Fibroblast of skin of abdomen (primary cell): ENCODE measurements at regions not wholly inside any gene's neighbourhood (a gene's known extent, or its start where the extent isn't known, plus 50 kb on each side); places are given as distances from the start of the nearest gene placed in this dataset.
"Not testable (repeated sequence)": the region's sequence is repeated elsewhere in the genome, so short reads cannot be mapped to it uniquely, and the experiment has no call there.

Experiments used
- DNase-seq: peaks from one replicate; pipeline ENCODE4 v3.0.0-alpha.2; 2013

DNA sequence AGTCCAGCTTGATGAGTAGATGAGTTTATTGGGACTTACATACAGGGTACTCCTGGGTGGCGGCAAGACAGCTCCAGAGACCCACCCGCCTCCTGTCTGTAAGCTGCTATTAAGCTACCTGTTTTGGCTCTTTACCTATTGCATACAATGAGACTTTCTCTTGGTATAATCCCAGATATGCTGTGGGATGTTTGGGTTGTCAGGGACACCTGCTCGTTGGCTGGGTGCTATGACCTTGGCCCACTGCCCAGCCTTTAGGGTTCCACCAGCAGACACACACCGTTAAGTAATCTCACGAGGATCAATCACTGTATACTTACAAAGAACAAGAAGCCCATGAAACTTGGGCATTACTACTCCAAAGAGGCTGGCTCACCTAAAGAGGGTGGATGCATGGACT lies 116.4 kb downstream of the NPIPB5 start:
- no peak for DNase-seq

DNA sequence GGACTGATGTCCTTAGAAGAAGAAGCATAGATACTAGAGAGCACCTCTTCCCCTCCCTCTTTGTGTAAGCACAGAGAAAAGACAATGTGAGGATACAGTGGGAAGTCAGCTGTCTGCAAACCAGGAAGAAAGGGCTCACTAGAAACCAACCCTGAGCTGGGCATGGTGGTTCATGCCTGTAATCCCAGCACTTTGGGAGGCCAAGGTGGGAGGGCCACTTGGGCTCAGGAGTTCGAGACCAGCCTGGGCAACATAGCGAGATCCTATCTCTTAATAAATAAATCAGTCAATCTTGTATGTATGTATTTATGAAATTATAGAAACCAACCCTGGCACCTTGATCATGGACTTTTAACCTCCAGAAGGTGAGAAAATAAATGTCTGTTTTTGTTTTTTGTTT lies 118.3 kb downstream of the NPIPB5 start:
- DNase-seq: no peak

DNA sequence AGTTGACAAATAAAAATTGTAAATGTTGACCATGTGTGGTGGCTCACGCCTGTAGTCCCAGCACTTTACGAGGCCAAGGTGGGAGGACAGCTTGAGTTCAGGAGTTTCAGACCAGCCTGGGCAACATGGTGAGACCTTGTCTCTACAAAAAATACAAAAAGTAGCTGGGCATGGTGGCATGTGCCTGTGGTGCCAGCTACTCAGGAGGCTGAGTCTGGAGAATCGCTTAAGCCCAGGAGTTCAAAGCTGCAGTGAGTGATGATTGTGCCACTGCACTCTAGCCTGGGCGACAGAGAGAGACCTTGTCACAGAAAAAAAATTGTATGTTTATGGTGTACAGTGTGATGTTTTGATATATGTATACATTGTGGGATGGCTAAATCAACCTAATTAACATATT lies 119.6 kb downstream of the NPIPB5 start:
- no peak for DNase-seq

DNA sequence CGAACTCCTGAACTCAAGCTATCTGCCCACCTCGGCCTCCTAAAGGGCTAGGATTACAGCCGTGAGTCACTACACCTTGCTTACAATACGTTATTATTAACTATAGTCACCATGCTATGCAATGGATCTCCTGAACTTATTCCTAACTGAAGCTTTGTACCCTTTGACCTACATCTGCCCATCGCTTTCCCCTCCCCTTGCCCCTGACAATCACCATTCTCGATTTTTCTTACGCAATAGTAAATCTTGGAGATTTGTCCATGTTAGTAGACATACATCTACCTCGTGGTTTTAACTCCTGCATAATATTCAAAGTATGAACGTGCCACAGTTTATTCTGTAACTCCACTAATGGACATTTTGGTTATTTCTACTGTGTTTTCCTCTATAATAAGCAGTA lies 120.6 kb downstream of the NPIPB5 start:
- no peak for DNase-seq

DNA sequence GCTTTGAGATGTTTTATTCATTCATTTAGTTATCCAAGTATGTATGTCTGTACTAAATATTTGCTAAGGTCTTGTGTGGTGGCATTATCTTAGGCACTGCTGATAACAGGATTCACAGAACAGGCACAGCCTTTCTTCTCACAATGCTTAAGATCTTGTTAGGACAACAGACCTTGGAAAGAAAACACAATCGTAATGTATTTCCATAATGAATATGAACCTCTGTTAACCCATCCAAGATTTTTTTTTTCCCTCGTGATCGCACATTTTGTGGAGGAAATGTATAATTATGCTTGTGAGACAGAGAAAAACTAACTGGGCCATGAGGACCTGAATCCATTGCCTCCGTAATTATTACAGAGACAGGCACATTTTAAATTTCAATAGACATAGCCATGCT lies 121.9 kb downstream of the NPIPB5 start:
- DNase-seq: no peak

DNA sequence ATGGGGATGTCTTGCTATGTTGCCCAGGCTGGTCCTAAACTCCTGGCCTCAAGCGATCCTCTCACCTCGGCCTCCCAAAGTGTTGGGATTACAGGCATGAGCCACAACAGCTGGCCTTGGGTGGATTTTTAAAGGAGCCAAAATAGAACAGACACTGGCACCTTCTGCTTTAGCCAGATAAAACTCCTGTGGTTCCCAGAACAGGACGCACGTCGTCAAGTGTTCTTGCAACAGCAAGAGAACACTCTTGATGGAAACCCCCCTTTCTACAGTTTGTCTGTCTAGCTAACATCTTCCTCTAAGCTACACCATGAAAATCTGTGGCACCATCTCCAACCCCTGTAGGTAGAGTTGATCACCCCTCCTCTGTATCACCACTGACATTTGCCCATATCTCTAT lies 122.6 kb downstream of the NPIPB5 start:
- DNase-seq: no peak

DNA sequence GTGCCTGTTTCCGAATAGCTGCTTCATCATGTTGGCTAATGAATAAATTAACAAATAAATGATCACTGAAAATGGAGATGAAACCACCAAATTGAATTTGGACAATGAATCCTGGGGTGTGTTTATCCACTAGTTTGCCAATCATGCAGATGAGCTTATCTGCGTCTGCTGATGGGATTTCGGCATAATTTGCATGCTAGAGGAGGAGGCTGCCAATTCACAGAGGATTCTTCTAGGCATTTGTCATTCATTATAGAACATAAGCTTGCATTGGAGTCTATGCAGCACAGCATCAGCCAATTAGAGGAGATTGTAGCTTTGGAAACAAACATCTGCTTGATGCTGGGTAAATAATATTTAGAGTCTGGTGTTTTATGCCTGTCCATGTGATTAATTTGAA lies 123.1 kb downstream of the NPIPB5 start:
- no peak for DNase-seq

DNA sequence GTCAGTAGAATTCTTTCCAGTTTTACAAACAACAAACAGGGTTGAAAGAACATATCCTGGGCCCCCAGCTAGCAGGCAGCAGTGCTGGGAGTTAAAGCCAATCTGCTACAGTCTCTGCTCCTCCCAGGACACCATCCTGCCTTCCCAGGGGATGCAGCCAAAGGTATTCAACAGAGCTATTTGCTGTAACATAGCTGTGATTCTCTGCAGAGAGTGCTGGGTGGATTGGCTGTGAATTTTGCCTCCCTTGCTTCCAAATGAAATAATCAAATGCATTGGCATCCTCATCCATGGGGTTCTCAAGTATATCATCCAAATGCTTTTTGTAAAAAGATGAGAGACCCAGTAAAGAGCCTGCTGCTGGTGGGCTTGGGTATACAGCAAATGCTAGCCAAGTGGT lies 124.3 kb downstream of the NPIPB5 start:
- no peak for DNase-seq

DNA sequence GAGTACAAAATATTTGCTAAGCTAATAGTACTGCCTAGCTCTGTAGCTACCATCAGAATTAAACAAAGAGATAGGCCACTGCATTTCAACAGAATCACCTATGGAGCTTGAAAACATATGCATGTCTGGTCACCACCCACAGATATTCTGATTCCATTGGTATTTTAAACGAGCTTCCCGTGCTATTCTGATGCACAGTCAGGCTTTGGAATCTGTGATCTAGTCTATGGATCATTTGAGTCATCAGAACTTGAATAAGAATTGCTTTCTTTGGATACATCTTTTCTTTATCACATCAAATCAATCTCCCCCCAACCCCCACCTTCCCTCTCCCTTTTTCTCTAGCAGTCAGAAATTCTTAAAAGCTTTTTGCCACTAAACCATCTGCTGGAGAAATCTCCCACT lies 124.7 kb downstream of the NPIPB5 start:
- peak; percentile 33 for DNase-seq

DNA sequence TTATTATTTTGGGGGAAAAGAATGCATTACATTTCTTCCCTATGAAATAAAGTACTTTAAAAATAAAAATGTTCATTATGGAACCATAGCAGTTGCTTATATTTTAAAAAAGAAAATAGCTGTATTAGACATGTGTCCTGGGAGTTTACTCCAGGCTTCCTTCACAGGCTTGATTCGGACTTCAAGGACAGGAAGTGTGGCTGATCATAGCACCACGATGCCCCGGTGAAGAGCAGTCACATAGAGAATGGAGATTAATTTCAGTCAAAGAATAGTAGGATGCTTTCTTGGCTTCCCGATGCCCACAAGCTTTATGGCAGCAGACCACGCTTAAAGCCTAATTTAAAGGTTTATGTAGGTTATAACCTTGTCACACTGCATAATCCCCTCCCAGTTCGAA lies 125.1 kb downstream of the NPIPB5 start:
- no peak for DNase-seq

DNA sequence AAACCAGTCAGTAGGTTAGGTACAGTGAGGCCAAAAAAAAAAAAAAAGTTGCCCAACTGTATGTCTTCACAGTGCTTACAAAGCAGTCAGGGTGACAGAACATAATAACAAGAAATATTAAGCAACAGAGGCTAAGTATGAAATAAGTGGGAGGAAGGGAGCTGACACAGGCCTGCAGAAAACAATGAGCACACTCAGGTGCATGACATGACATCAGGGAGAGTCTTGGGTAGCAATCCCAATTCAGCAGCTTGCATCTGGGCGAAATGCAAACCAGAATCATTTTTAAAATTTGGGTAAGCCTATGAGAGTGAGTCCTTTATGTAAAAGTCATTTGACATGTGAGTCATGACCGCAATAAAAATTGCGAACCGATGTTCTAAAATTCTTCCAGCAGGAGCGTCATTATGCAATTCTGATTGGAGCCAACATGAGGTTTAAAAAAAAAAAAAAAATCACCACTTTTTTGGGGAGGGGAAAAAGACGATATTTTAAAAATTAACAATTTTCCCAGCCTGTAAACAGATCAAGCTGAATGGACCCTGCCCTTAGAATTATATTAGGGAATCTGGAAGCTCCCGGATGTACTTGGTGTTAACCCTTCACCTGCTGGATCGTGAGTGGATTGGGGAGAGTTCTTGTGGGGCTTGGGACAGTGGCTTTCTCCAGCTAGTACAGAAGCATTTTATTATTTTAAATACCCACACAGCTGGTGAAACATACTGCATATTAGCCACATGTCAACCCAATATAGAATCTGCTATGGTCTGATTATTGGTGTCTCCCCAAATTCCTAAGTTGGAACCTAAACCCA lies 127.9 kb downstream of the NPIPB5 start:
- peak; percentile 47 for DNase-seq

DNA sequence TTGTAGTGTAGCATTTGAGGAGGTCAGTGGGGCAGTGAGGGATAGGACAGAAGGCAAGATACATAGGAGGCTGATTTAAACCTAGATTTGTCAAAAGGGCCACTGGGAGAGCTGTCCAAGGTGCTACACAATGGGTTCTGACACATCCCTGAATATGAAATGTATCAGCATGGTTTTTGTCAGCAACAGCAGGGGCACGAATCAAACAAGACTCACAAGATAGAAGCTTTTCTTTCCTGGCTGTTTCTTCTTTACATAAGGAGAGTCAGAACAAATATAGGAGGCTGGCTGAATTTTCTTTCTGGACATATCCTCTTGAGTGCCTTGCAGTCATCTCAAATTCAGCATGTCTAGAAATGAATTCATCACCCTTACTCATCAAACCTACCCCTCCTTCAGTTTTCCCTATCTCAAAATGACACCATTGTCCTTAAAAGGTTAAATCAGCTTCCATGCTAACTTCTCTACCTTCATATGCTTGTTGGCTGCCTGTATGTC lies 130.5 kb downstream of the NPIPB5 start:
- peak; percentile 36 for DNase-seq

DNA sequence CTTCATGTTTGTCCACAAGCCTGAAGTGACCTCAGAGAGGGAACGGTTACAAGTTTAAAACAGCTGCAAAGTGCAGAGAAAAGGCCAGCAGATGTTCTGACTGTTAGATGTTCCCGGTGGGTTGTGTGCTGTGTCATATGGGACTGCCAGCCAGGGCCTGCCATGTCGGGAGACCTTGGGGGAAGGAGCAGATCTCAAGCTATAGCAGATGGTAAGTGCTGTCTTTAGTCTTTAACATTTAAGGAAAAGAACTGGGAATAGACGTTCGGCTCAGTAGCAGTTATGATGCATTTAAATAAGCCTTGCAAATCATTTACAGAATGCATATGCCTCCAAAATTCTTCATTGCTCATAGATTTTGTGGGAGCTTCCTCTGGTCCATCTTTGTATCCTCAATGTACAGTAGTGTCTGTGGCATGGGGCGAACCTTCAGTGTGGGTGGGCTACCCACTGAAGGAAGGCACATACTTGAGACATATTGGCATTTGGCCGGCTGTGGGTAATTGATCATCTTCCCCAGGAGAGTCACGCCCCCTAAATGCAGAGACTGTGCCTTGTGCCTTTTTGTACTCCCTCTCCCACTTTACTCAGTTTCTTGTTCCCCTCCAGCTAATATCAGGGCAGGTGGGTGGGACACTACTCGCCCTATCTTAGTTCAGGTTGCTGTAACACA lies 131.9 kb downstream of the NPIPB5 start:
- DNase-seq: no peak

DNA sequence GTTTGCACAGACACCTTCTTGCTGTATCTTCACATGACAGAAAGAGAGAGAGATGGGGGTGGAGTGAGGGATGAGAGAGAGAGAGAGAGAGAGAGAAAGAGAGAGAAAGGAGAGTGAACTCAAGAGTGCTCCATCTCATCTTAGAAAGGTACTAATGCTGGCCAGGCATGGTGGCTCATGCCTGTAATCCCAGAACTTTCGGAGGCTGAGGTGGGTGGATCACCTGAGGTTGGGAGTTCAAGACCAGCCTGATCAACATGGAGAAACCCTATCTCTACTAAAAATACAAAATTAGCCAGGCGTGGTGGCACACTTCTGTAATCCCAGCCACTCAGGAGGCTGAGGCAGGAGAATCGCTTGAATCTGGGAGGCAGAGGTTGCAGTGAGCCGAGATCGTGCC lies 132.5 kb downstream of the NPIPB5 start:
- not testable (repeated sequence) for DNase-seq

DNA sequence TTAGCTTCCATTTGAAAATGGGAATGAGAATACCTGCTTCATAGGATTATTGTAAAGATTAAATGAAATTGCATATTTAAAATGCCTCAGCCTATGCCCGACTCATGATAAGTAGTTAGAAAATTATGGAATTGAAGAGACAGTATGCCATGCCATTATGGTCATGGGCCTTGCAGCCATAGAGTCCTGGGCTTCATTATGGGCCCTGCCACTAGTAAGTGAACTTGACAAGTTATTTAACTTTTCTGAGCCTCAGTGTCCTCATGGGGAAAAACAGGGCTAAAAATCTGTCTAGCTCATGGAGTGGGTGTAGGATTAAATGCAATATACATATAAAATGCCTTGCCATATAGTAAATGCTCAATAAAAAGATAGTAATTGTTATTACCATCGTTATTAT lies 133.2 kb downstream of the NPIPB5 start:
- no peak for DNase-seq

DNA sequence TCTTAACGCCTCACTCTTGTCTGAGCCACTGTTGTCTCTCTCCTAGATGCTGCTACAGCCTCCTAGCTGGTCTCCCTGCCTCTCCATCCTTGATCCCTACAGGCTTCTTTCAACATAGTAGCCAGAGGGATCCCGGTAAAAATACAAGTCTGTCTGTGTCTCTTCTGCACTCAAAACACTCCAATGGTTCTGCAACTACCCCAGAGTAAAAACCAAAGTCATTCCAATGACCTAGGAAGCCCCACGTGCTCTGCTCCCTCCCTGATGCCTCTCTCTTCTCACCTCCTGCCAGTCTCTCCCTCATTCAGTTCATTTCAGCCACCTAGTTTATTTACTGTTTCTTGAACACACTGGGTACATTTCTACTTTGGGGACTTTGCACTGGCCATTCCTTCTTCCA lies 135.2 kb downstream of the NPIPB5 start:
- DNase-seq: no peak

DNA sequence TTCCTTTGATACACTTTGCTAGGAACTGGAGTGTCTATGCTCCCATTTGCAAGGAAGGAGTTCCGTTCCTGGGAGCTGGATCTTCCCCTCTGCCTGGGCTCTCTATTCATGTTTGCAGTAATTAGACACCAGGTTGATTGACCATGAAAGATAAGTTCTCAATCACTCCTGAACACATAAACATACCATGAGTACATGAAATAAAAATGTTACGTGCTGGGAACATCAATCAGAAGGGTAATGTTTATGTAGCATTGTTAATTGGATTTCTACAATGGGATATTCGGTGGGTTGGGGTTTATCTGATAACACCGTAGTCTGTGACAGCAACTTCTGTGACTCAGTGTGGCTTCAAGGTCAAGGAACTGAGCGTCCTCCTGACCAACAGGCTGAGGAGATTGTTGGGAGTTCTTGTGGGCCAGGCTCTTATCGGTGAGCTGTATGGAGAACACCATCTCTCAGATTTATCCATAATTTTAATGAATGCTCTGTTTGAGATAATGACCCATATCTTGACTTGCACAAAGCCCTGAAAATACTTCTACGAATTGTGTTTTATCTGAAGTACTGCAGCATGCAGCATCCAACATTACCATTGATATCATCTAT lies 136.4 kb downstream of the NPIPB5 start:
- DNase-seq: no peak

DNA sequence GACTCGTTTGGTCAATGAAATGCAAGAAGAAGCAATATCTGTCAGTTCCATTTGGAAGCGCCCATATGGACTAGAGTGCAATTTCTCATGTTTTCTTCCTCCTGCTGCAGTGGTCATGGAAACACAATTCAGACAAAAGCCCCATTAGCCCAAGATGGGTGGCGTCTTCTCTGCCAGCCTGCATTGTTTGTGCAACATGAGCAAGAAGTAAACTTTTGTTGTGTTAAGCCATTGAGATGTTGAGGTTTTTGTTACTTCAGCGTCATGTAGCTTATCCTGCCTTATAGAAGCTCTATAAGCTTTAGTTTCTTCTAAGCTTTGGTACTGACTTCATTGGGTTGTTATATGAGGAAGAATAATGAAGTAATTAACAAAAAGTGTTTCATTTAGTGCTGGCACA lies 137.4 kb downstream of the NPIPB5 start:
- no peak for DNase-seq

DNA sequence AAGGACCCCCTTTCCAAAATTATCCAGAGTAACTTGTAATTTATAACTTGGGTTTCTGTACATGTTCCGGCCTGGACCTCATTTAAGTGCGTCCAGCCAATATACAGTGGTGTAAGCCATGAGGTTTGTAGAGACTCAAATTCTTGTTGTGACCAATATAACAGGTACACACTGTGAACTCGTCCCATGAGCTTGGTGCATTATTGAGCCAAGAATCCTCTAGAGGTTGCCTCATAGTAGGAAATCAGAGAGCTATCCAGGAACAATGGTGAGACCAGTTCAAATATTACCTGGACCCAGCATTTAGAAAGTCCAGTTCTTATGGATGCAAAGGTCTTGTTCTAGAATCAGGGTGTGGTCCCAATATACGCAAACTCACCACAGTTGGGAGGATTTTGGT lies 138.2 kb downstream of the NPIPB5 start:
- DNase-seq: no peak

DNA sequence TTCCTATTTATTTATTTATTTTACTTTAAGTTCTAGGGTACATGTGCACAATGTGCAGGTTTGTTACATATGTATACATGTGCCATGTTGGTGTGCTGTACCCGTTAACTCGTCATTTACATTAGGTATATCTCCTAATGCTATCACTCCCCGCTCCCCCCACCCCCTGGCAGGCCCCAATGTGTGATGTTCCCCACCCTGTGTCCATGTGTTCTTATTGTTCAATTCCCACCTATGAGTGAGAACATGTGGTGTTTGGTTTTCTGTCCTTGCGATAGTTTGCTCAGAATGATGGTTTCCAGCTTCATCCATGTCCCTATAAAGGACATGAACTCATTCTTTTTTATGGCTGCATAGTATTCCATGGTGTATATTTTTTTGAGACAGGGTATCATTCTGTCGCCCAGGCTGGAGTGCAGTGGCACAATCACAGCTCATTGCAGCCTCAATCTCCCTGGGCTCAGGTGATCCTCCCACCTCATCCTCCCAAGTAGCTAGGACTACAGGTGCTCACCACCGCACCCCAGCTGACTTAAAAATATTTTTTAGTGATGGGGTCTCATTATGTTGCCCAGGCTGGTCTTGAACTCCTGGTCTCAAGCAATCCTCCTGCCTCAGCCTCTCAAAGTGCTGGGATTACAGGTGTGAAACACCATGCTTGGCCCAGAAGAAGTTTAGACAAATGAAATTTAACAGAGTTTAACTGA lies 140.6 kb downstream of the NPIPB5 start:
- not testable (repeated sequence) for DNase-seq

DNA sequence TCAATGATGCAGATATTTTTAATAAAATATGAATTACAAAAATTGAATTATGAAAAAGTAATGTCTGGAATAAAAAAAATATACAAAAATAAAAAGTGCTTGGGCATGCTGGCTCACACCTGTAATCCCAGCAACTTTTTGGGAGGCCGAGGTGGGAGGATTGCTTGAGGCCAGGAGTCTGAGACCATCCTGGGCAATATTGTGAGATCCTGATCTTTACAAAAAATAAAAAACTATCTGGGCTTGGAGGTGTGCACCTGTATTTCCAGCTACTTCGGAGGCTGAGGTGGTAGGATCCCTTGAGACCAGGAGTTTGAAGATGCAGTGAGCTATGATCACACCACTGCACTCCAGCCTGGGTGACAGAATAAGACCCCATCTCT lies 141.8 kb downstream of the NPIPB5 start:
- no peak for DNase-seq

DNA sequence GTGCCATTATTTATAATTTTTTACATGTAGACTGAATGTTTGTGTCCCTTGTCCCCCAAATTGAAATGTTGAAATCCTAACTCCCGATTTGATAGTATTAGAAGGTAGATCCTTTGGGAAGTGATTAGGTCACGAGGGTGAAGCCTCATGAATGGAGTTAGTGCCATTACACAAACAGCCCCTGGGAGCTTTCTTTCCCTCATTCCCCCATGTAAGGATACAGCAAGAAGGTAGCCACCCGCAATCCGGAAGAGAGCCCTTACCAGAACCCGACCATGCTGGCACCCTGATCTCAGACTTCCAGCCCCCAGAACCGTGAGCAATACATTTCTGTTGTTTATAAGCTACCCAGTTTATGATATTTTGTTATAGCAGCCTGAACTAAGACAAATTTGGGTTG lies 143.2 kb downstream of the NPIPB5 start:
- no peak for DNase-seq

DNA sequence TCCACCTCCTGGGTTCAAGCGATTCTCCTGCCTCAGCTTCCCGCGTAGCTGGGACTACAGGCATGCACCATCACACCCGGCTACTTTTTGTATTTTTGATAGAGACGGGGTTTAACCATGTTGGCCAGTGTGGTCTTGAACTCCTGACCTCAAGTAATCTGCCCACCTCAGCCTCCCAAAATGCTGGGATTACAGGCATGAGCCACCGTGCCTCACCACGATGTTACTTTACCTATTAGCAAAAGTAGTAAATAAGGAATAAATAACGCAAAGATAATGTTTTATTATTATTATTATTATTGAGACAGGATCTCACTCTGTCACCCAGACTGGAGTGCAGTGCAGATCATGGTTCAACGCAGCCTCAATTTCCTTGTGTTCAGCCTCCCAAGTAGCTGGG lies 145.9 kb downstream of the NPIPB5 start:
- DNase-seq: not testable (repeated sequence)
